Panc1 (cell line): ENCODE measurements at regions not wholly inside any gene's neighbourhood (a gene's known extent, or its start where the extent isn't known, plus 50 kb on each side); places are given as distances from the start of the nearest gene placed in this dataset.

Experiments used
- POLR2AphosphoS5 ChIP-seq: IDR thresholded peaks from 2 replicates; pipeline ENCODE4 v1.6.1; 2012; ENCODE audit warnings: mild to moderate bottlenecking, low read depth, low read length, moderate library complexity
- REST ChIP-seq, 2 experiments: IDR thresholded peaks; 2 replicates each; pipeline ENCODE4 v1.6.1; 2011 to 2012; ENCODE audit warnings: low read depth in 2 of 2, control low read depth in 1 of 2, low read length in 1 of 2, mild to moderate bottlenecking in 1 of 2, moderate library complexity in 1 of 2; ENCODE audit not compliant: insufficient read depth in 1 of 2

GRCh38 chr9:21677834-21678233, 124.6 kb upstream of the MTAP start:
- TF ChIP-seq REST (IDR thresholded peaks at IDR 0.05; ENCODE audit: insufficient read depth in 1 of 2, low read depth in 2 of 2, low read length in 1 of 2): no peak
- peak; percentile 83 for TF ChIP-seq POLR2AphosphoS5
